ENCODE measurements at regions not wholly inside any gene's neighbourhood (a gene's known extent, or its start where the extent isn't known, plus 50 kb on each side); places are given as distances from the start of the nearest gene placed in this dataset.

- no peaks in the 10 kb centered on the region for H3K9me3 ChIP-seq (ENCODE audit: control insufficient read depth in 2 of 3, insufficient read depth in 1 of 3, low read length in 3 of 3)
- H3K4me3 ChIP-seq (ENCODE audit: low read length in 3 of 3): no peak overlapping the region
- no peaks in the 10 kb centered on the region for H3K27me3 ChIP-seq (ENCODE audit: control insufficient read depth, insufficient read depth, low read length)
- H3K4me1 ChIP-seq (ENCODE audit: control insufficient read depth in 2 of 3, insufficient read depth in 2 of 3, low read depth in 1 of 3, low read length in 3 of 3): peaks cover 0 to 8% (median 0%) of the 10 kb centered on the region in 3 donors
- DNase-seq: no peak
- intact Hi-C loops (cut with DNase I): no loop called here
- no peak overlapping the region for H3K27ac ChIP-seq (ENCODE audit: low read depth in 2 of 2, low read length in 2 of 2)
- H3K9ac ChIP-seq (ENCODE audit: low read length in 3 of 3): no peak overlapping the region
- FAIRE-seq: no peak
- TF ChIP-seq, protein P1, sequence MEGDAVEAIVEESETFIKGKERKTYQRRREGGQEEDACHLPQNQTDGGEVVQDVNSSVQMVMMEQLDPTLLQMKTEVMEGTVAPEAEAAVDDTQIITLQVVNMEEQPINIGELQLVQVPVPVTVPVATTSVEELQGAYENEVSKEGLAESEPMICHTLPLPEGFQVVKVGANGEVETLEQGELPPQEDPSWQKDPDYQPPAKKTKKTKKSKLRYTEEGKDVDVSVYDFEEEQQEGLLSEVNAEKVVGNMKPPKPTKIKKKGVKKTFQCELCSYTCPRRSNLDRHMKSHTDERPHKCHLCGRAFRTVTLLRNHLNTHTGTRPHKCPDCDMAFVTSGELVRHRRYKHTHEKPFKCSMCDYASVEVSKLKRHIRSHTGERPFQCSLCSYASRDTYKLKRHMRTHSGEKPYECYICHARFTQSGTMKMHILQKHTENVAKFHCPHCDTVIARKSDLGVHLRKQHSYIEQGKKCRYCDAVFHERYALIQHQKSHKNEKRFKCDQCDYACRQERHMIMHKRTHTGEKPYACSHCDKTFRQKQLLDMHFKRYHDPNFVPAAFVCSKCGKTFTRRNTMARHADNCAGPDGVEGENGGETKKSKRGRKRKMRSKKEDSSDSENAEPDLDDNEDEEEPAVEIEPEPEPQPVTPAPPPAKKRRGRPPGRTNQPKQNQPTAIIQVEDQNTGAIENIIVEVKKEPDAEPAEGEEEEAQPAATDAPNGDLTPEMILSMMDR (IDR thresholded peaks at IDR 0.05; ENCODE audit: borderline replicate concordance, extremely low read depth, insufficient read depth): no peak
- H3K36me3 ChIP-seq (ENCODE audit: control insufficient read depth in 2 of 3, insufficient read depth in 3 of 3, low read length in 3 of 3): no peaks in the 10 kb centered on the region
Measured at GRCh38 chr1:201682964-201683363, 144.0 kb downstream of the NAV1 start.

- FAIRE-seq: no peak
- no peak for DNase-seq
- H3K9me3 ChIP-seq (ENCODE audit: control insufficient read depth in 2 of 3, insufficient read depth in 1 of 3, low read length in 3 of 3): no peaks in the 10 kb centered on the region
- H3K4me1 ChIP-seq (ENCODE audit: control insufficient read depth in 2 of 3, insufficient read depth in 2 of 3, low read depth in 1 of 3, low read length in 3 of 3): peaks cover 0 to 8% (median 0%) of the 10 kb centered on the region in 3 donors
- H3K36me3 ChIP-seq (ENCODE audit: control insufficient read depth in 2 of 3, insufficient read depth in 3 of 3, low read length in 3 of 3): no peaks in the 10 kb centered on the region
- H3K27me3 ChIP-seq (ENCODE audit: control insufficient read depth, insufficient read depth, low read length): no peaks in the 10 kb centered on the region
- TF ChIP-seq, protein P1 (IDR thresholded peaks at IDR 0.05; ENCODE audit: borderline replicate concordance, extremely low read depth, insufficient read depth): no peak
- no peak overlapping the region for H3K9ac ChIP-seq (ENCODE audit: low read length in 3 of 3)
- H3K27ac ChIP-seq (ENCODE audit: low read depth in 2 of 2, low read length in 2 of 2): no peak overlapping the region
- H3K4me3 ChIP-seq (ENCODE audit: low read length in 3 of 3): no peak overlapping the region
- intact Hi-C loops (cut with DNase I): no loop called here
Measured at GRCh38 chr1:201683397-201683796, 144.5 kb downstream of the NAV1 start.

- Histone ChIP-seq H3K27ac (ENCODE audit: low read depth in 2 of 2, low read length in 2 of 2) (no peak overlapping the region), H3K9me3 (ENCODE audit: control insufficient read depth in 2 of 3, insufficient read depth in 1 of 3, low read length in 3 of 3) (no peaks in the 10 kb centered on the region), H3K4me3 (ENCODE audit: low read length in 3 of 3) (no peak overlapping the region), H3K4me1 (ENCODE audit: control insufficient read depth in 2 of 3, insufficient read depth in 2 of 3, low read depth in 1 of 3, low read length in 3 of 3) (peaks cover 0 to 8% (median 0%) of the 10 kb centered on the region in 3 donors), H3K27me3 (ENCODE audit: control insufficient read depth, insufficient read depth, low read length) (no peaks in the 10 kb centered on the region), H3K9ac (ENCODE audit: low read length in 3 of 3) (no peak overlapping the region), H3K36me3 (ENCODE audit: control insufficient read depth in 2 of 3, insufficient read depth in 3 of 3, low read length in 3 of 3) (no peaks in the 10 kb centered on the region)
- no peak for FAIRE-seq
- intact Hi-C loops (cut with DNase I): no loop called here
- TF ChIP-seq, protein P1 (IDR thresholded peaks at IDR 0.05; ENCODE audit: borderline replicate concordance, extremely low read depth, insufficient read depth): no peak
- DNase-seq: no peak
Measured at GRCh38 chr1:201685485-201685884, 143.5 kb upstream of the IPO9 start.
